ENCODE measurements at regions not wholly inside any gene's neighbourhood (a gene's known extent, or its start where the extent isn't known, plus 50 kb on each side); places are given as distances from the start of the nearest gene placed in this dataset.

DNA sequence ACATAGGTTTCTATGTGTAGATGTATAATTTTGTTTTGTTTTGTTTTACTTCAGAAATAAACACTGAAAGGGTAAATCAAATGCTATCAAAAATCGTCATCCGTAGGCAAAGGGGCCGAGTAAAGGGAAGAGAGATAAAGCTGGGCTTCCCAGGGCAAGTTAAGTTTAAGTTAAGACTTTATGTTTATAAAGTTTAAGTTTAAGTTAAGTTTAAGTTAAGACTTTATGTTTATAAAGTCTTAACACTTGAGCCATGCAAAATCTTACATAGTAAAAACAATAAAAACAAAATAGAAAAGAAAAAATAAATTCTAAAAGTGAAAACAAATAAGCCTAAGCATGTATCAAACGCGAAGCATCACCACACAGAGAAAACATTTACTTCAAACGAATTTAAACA lies 216.1 kb upstream of the SYNDIG1 start:
- no peak overlapping the region for H3K4me3 ChIP-seq
- TF ChIP-seq, protein P1, sequence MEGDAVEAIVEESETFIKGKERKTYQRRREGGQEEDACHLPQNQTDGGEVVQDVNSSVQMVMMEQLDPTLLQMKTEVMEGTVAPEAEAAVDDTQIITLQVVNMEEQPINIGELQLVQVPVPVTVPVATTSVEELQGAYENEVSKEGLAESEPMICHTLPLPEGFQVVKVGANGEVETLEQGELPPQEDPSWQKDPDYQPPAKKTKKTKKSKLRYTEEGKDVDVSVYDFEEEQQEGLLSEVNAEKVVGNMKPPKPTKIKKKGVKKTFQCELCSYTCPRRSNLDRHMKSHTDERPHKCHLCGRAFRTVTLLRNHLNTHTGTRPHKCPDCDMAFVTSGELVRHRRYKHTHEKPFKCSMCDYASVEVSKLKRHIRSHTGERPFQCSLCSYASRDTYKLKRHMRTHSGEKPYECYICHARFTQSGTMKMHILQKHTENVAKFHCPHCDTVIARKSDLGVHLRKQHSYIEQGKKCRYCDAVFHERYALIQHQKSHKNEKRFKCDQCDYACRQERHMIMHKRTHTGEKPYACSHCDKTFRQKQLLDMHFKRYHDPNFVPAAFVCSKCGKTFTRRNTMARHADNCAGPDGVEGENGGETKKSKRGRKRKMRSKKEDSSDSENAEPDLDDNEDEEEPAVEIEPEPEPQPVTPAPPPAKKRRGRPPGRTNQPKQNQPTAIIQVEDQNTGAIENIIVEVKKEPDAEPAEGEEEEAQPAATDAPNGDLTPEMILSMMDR (IDR thresholded peaks at IDR 0.05): no peak
- TF ChIP-seq EP300 (IDR thresholded peaks at IDR 0.05) (no peak), POLR2A (IDR thresholded peaks at IDR 0.05) (no peak), POLR2AphosphoS5 (IDR thresholded peaks at IDR 0.05) (no peak)
- H3K9me3 ChIP-seq: no peaks in the 10 kb centered on the region
- no peak overlapping the region for H3K27ac ChIP-seq
- no peaks in the 10 kb centered on the region for H3K36me3 ChIP-seq
- H3K27me3 ChIP-seq: no peaks in the 10 kb centered on the region
- no peak for ATAC-seq
- WGBS, 2 donors (ENCODE audit: low coverage in 1 of 2): 40 to 84% methylated on average over 6 of the region's 6 CpGs
- H3K4me1 ChIP-seq: no peaks in the 10 kb centered on the region

DNA sequence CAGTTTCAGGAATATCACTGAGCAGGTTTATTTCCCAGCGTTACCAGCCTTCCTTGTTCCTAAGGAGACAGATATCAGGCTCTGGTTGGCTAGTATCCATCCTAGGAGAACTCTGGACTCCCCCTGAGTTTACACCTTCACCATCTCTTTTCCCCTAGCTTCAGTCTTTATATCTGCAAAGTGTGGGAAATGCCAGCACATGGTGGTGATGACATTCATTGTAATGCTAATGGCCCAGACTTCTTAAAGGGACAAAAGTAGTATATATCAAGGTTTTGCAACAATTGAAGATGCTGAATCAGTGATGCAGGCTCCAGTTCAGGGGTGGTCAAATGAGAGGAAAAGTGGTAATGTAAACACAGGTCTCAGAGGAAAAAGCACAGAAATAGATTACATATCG lies 224.3 kb upstream of the SYNDIG1 start:
- ATAC-seq: no peak
- H3K9me3 ChIP-seq: no peaks in the 10 kb centered on the region
- no peak overlapping the region for H3K27ac ChIP-seq
- H3K36me3 ChIP-seq: no peaks in the 10 kb centered on the region
- H3K4me3 ChIP-seq: no peak overlapping the region
- TF ChIP-seq POLR2AphosphoS5 (IDR thresholded peaks at IDR 0.05) (no peak), POLR2A (IDR thresholded peaks at IDR 0.05) (no peak), EP300 (IDR thresholded peaks at IDR 0.05) (no peak)
- TF ChIP-seq, protein P1 (IDR thresholded peaks at IDR 0.05): no peak
- H3K27me3 ChIP-seq: peaks cover 27% of the 10 kb centered on the region
- no peaks in the 10 kb centered on the region for H3K4me1 ChIP-seq
- 32 to 62% methylated on average over 2 of the region's 2 CpGs for WGBS, 2 donors (ENCODE audit: low coverage in 1 of 2)

DNA sequence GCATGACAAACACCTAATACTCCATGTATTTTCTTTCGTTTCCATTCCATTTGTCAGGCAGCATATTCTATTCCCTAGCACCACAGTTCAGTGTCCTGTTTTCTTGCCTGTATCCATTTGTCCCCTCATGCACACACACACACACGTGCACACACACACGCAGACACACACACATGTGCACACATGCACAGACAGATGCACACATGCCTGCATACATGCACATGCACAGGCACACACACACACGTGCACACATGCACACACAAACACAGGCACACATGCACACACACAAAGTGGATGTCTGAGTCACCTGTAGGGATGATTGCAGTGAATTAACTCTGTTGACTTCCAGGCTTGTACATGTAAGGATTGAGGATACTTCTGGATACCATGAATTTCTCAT lies 226.7 kb upstream of the SYNDIG1 start:
- 85 to 100% methylated on average over 1 to 4 of the region's 4 CpGs for WGBS, 2 donors (ENCODE audit: low coverage in 1 of 2)
- no peak for ATAC-seq
- Histone ChIP-seq H3K27ac (no peak overlapping the region), H3K27me3 (peaks cover 33% of the 10 kb centered on the region), H3K9me3 (no peaks in the 10 kb centered on the region), H3K36me3 (no peaks in the 10 kb centered on the region), H3K4me3 (no peak overlapping the region), H3K4me1 (no peaks in the 10 kb centered on the region)
- TF ChIP-seq, protein P1 (IDR thresholded peaks at IDR 0.05): no peak
- no peak for TF ChIP-seq EP300 (IDR thresholded peaks at IDR 0.05)
- no peak for TF ChIP-seq POLR2AphosphoS5 (IDR thresholded peaks at IDR 0.05)
- TF ChIP-seq POLR2A (IDR thresholded peaks at IDR 0.05): no peak

DNA sequence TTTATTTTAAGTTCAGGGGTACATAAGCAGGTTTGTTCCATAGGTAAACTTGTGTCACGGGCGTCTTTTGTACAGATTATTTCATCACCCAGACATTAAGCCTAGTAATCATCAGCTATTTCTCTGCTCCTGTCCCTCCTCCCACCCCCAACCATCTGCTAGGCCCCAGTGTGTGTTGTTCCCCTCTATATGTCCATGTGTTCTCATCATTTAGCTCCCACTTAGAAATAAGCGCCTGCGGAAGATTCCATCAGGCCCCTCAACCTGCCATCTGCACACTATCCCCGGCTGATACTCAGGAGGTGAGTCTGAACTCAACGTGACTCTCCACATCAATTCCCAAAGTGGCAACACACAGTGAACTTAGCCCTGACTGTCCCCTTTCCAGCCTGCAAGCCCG lies 228.0 kb upstream of the SYNDIG1 start:
- Histone ChIP-seq H3K9me3 (no peaks in the 10 kb centered on the region), H3K36me3 (no peaks in the 10 kb centered on the region), H3K4me1 (no peaks in the 10 kb centered on the region), H3K27me3 (peaks cover 27% of the 10 kb centered on the region), H3K4me3 (no peak overlapping the region), H3K27ac (no peak overlapping the region)
- WGBS, 2 donors (ENCODE audit: low coverage in 1 of 2): 89 to 91% methylated on average over 3 to 7 of the region's 7 CpGs
- TF ChIP-seq POLR2AphosphoS5 (IDR thresholded peaks at IDR 0.05) (no peak), EP300 (IDR thresholded peaks at IDR 0.05) (no peak), POLR2A (IDR thresholded peaks at IDR 0.05) (no peak)
- TF ChIP-seq, protein P1 (IDR thresholded peaks at IDR 0.05): no peak
- no peak for ATAC-seq

DNA sequence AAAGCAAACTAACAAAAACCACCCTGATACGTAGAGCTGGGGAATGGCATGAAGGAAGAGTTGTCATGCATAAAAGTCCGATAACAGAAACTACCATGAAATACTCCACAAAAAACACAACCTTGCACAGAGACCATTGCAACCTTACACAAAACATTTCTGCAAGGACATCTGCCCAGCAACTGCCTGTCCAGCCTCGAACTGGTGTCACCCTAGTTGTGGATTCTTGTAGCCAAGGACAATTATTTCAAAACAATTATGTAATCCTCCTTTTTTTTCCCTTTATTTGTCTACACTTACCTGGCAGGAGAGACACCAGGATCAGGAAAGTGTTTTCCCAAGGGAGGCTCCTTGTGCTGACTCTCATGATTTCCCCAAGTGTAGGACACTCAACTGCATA lies 232.5 kb upstream of the SYNDIG1 start:
- H3K27ac ChIP-seq: no peak overlapping the region
- H3K4me1 ChIP-seq: no peaks in the 10 kb centered on the region
- no peak overlapping the region for H3K4me3 ChIP-seq
- WGBS, 2 donors (ENCODE audit: low coverage in 1 of 2): 75 to 78% methylated on average over 3 of the region's 3 CpGs
- no peaks in the 10 kb centered on the region for H3K36me3 ChIP-seq
- no peak for ATAC-seq
- H3K27me3 ChIP-seq: peaks cover 7% of the 10 kb centered on the region
- TF ChIP-seq, protein P1 (IDR thresholded peaks at IDR 0.05): no peak
- TF ChIP-seq POLR2A (IDR thresholded peaks at IDR 0.05) (no peak), EP300 (IDR thresholded peaks at IDR 0.05) (no peak), POLR2AphosphoS5 (IDR thresholded peaks at IDR 0.05) (no peak)
- no peaks in the 10 kb centered on the region for H3K9me3 ChIP-seq

Measured in gastroesophageal sphincter (tissue), 4 donors.